SK-N-SH treated with all-trans-retinoic acid at 6 μM for 48 hours (cell line): ENCODE measurements at regions not wholly inside any gene's neighbourhood (a gene's known extent, or its start where the extent isn't known, plus 50 kb on each side); places are given as distances from the start of the nearest gene placed in this dataset.
"Not testable (repeated sequence)": the region's sequence is repeated elsewhere in the genome, so short reads cannot be mapped to it uniquely, and the experiment has no call there.

Experiments
- ARNTL ChIP-seq: fragments of 450-650 bp; formaldehyde crosslinking; IDR thresholded peaks from 2 replicates; pipeline ENCODE4 v1.5.0; 2020; ENCODE audit warnings: low read depth, mild to moderate bottlenecking, moderate library complexity, borderline replicate concordance
- CREB5 ChIP-seq: fragments of 250-450 bp; sonication (Bioruptor Pico); IDR thresholded peaks from 2 replicates; pipeline ENCODE4 v1.5.1; 2020; ENCODE audit warnings: low read depth, mild to moderate bottlenecking, moderate library complexity
- CSDC2 ChIP-seq: fragments of 250-450 bp; sonication (Bioruptor Pico); IDR thresholded peaks from 2 replicates; pipeline ENCODE4 v1.5.0; 2020; ENCODE audit warnings: mild to moderate bottlenecking, moderate library complexity
- GLIS3 ChIP-seq: fragments of 250-450 bp; sonication (Bioruptor Pico); IDR thresholded peaks from 2 replicates; pipeline ENCODE4 v1.5.0; 2020; ENCODE audit warnings: mild to moderate bottlenecking, moderate library complexity
- ISL1 ChIP-seq: fragments of 250-450 bp; sonication (Bioruptor Pico); IDR thresholded peaks from 2 replicates; pipeline ENCODE4 v2.1.2; 2022; ENCODE audit warnings: mild to moderate bottlenecking, moderate library complexity
- OSR1 ChIP-seq: fragments of 250-450 bp; sonication (Bioruptor Pico); IDR thresholded peaks from 2 replicates; pipeline ENCODE4 v1.8.0; 2022; ENCODE audit warnings: moderate library complexity, mild to moderate bottlenecking, inconsistent platforms
- PATZ1 ChIP-seq: fragments of 250-450 bp; sonication (Bioruptor Pico); IDR thresholded peaks from 2 replicates; pipeline ENCODE4 v1.8.0; 2020; ENCODE audit warnings: mild to moderate bottlenecking, moderate library complexity, borderline replicate concordance
- RARB ChIP-seq: fragments of 250-450 bp; sonication (Bioruptor Pico); IDR thresholded peaks from 2 replicates; pipeline ENCODE4 v1.8.0; 2021; ENCODE audit warnings: mild to moderate bottlenecking, moderate library complexity
- SNAI2 ChIP-seq: fragments of 250-450 bp; sonication (Bioruptor Pico); IDR thresholded peaks from 2 replicates; pipeline ENCODE4 v1.5.0; 2020; ENCODE audit warnings: mild to moderate bottlenecking, moderate library complexity
- TCF4 ChIP-seq: fragments of 250-450 bp; sonication (Bioruptor Pico); IDR thresholded peaks from 2 replicates; pipeline ENCODE4 v1.8.0; 2021; ENCODE audit warnings: mild to moderate bottlenecking, moderate library complexity, borderline replicate concordance
- TSHZ2 ChIP-seq: fragments of 250-450 bp; sonication (Bioruptor Pico); IDR thresholded peaks from 2 replicates; pipeline ENCODE4 v1.5.0; 2020; ENCODE audit warnings: mild to moderate bottlenecking, moderate library complexity
- ZC3H10 ChIP-seq: fragments of 250-450 bp; sonication (Bioruptor Pico); IDR thresholded peaks from 2 replicates; pipeline ENCODE4 v1.5.1; 2021; ENCODE audit warnings: mild to moderate bottlenecking, moderate library complexity
- ZFP3 ChIP-seq: fragments of 250-450 bp; sonication (Bioruptor Pico); IDR thresholded peaks from 2 replicates; pipeline ENCODE4 v1.5.0; 2020; ENCODE audit warnings: mild to moderate bottlenecking, moderate library complexity
- ZNF8 ChIP-seq: fragments of 450-650 bp; formaldehyde crosslinking; IDR thresholded peaks from 2 replicates; pipeline ENCODE4 v1.5.0; 2020; ENCODE audit warnings: mild to moderate bottlenecking, moderate library complexity

GRCh38 chr21:5065240-5066211 lies 5455.9 kb upstream of the TPTE start:
- not testable (repeated sequence) for TF ChIP-seq RARB (CRISPR knock-in tag); SNAI2 (CRISPR knock-in tag); PATZ1 (CRISPR knock-in tag); ZC3H10 (CRISPR knock-in tag); TCF4 (CRISPR knock-in tag); ARNTL (CRISPR knock-in tag); CREB5; CSDC2 (CRISPR knock-in tag); ISL1; TSHZ2 (CRISPR knock-in tag); GLIS3 (CRISPR knock-in tag); OSR1 (CRISPR knock-in tag); ZFP3 (CRISPR knock-in tag); ZNF8 (CRISPR knock-in tag)
